ENCODE measurements at regions not wholly inside any gene's neighbourhood (a gene's known extent, or its start where the extent isn't known, plus 50 kb on each side); places are given as distances from the start of the nearest gene placed in this dataset.

DNA sequence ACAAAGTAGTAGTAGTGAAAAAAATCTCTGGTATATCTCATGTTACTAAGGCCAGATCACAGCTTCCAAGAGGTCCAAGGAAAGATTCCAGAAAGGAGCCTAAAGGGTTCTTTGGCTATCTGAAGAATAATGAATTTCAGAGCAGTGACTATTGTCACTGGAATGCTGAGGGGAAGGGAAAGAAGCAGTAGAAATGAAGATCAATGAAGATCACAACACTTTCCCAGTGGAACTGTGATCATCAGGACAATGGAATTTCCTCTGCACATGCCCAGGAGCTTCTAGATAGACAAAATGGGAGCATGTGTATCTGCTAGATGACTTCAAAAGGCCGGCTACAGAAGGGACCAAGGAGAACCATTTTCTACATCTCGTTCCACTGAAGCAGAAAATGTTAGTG, 219.5 kb upstream of the PHYHIPL start:
- Mint-ChIP-seq H3K36me3 (ENCODE audit: low read depth) (no peaks in the 10 kb centered on the region), H3K4me1 (peaks cover 24% of the 10 kb centered on the region), H3K9me3 (no peaks in the 10 kb centered on the region), H3K27ac (no peak overlapping the region), H3K4me3 (no peak overlapping the region), H3K27me3 (ENCODE audit: low read depth, poor library complexity) (peaks cover 7% of the 10 kb centered on the region)
- no peak for DNase-seq
- TF ChIP-seq, protein P1, sequence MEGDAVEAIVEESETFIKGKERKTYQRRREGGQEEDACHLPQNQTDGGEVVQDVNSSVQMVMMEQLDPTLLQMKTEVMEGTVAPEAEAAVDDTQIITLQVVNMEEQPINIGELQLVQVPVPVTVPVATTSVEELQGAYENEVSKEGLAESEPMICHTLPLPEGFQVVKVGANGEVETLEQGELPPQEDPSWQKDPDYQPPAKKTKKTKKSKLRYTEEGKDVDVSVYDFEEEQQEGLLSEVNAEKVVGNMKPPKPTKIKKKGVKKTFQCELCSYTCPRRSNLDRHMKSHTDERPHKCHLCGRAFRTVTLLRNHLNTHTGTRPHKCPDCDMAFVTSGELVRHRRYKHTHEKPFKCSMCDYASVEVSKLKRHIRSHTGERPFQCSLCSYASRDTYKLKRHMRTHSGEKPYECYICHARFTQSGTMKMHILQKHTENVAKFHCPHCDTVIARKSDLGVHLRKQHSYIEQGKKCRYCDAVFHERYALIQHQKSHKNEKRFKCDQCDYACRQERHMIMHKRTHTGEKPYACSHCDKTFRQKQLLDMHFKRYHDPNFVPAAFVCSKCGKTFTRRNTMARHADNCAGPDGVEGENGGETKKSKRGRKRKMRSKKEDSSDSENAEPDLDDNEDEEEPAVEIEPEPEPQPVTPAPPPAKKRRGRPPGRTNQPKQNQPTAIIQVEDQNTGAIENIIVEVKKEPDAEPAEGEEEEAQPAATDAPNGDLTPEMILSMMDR (IDR thresholded peaks at IDR 0.05) = no peak

DNA sequence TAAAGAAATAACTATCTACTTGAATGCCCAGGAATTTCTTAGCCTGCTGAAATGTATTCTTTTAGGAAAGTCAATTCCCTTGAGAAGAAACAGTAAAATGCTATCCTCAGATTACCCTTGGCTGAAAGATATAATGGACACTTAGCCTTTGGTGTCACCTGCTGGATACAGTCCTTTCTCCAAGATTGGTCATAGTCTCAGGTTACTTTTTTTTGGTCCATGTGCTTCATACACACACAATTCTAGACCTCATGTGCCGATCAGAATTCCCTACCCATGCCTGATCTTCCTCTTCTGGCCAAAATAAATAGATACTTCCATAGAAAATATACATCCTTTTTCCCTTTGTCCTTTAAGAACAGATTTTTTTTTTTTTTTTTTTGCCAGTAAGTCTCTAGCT, 218.9 kb upstream of the PHYHIPL start:
- no peak for DNase-seq
- Mint-ChIP-seq H3K36me3 (ENCODE audit: low read depth) (no peaks in the 10 kb centered on the region), H3K9me3 (no peaks in the 10 kb centered on the region), H3K27ac (no peak overlapping the region), H3K4me3 (no peak overlapping the region), H3K27me3 (ENCODE audit: low read depth, poor library complexity) (peaks cover 7% of the 10 kb centered on the region), H3K4me1 (peaks cover 24% of the 10 kb centered on the region)
- TF ChIP-seq, protein P1 (IDR thresholded peaks at IDR 0.05) = no peak

DNA sequence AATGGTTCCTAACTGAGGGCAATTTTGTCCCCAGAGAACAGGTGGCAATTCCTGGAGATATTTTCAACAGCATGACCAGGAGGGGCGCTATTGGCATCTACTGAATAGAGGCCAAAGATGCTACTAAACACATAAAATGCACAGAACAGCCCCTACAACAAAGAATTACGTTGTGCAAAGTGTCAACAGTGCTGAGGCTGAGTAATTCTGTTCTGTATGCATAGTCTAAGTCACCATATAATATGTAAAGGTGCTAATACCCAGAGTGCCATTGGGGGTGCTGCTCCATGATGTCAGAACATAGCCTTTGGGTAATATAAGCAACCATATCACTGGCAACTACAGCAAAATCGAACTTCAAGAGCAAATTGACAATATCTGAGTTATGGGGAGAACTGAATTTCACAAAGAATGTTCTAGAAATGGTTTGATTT, 213.3 kb upstream of the PHYHIPL start:
- H3K4me3 Mint-ChIP-seq = no peak overlapping the region
- H3K4me1 Mint-ChIP-seq = peaks cover 26% of the 10 kb centered on the region
- H3K36me3 Mint-ChIP-seq (ENCODE audit: low read depth) = no peaks in the 10 kb centered on the region
- H3K27ac Mint-ChIP-seq = no peak overlapping the region
- no peaks in the 10 kb centered on the region for H3K9me3 Mint-ChIP-seq
- DNase-seq = peak; percentile 17
- H3K27me3 Mint-ChIP-seq (ENCODE audit: low read depth, poor library complexity) = peaks cover 16% of the 10 kb centered on the region
- TF ChIP-seq, protein P1 (IDR thresholded peaks at IDR 0.05) = peak; percentile 28

DNA sequence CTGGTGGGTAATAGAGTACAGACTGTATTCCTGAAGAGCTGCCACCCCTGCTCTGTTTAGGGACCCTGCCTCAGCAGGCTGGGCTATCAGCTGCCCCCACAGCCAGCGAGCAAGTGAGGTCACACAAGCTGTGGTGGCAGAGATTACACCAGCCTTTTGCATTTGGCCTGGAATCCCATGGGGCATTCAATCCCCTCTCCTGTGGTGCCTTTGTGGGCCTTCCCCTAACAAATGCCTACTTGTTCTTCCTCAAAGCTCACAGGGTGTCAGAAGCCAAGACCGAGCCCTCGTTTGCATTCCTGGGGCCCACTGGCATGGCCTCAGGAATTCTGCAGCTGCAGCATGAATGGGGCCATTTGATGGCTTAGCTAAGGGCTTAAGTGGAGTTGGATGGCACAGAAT, 212.7 kb upstream of the PHYHIPL start:
- Mint-ChIP-seq H3K9me3 (no peaks in the 10 kb centered on the region), H3K27me3 (ENCODE audit: low read depth, poor library complexity) (peaks cover 16% of the 10 kb centered on the region), H3K36me3 (ENCODE audit: low read depth) (no peaks in the 10 kb centered on the region), H3K27ac (no peak overlapping the region), H3K4me3 (no peak overlapping the region), H3K4me1 (peaks cover 30% of the 10 kb centered on the region)
- no peak for DNase-seq
- TF ChIP-seq, protein P1 (IDR thresholded peaks at IDR 0.05) = no peak

DNA sequence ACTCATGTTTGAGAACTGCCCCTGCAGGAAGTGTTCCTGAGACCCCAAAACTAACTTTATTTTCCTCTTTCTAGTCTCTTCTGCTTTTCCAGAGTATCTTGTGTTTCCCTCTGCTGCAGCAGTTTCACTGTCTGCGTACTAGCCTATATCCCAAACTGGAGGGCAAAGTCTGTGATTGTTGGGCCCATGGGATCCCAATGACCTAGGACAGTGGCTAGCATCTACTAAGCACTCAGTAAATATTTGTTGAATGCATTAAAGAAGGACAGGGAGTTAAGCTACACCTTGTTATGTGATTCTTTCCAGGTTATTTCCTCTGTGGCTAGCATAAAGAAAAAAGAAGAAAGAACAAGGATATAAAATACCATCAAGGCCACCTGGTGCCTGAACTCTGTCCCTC, 210.6 kb upstream of the PHYHIPL start:
- Mint-ChIP-seq H3K4me3 (no peak overlapping the region), H3K9me3 (peaks cover 5% of the 10 kb centered on the region), H3K4me1 (peaks cover 29% of the 10 kb centered on the region), H3K36me3 (ENCODE audit: low read depth) (no peaks in the 10 kb centered on the region), H3K27ac (no peak overlapping the region), H3K27me3 (ENCODE audit: low read depth, poor library complexity) (peaks cover 24% of the 10 kb centered on the region)
- DNase-seq = no peak
- TF ChIP-seq, protein P1 (IDR thresholded peaks at IDR 0.05) = no peak

DNA sequence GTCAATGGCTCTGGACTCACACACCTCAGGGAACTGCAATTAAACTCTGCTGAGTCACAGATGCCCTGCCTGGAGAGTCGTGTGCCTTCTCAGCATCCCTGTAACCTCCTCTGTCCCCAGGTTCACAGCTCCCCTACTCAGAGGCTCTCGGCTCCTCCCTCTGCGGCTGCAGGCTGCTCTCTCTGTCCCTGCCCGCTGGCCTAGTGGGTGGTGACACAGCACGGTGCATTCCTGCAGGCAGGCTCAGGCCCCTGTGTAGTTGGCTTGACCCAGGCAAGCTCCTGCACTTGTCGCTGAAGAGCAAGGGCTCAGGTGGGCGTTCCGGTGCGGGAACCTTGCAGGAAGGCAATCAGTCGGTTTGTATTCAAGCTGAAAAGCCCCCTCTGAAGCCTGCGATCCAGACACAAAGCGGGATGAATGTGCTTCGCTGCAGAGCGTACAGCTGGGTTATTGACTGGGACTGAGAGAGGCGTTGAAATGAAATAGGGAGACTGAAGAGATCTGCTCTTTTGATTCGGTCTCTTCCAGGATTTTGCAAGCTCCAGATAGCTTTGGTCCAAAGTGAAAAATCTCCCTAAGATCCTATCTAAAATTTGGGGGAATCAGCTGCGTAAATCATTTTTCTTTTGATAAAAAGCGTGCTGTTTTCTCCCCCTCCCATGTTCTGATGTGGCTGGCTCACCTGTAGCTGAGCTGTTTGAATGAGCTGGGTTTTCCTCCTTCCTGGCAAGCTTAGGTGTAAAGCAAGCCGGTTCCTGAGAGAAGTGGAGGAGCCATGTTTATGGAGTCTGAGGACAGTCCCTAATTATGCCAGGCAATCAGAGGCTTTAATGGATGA, 208.7 kb upstream of the PHYHIPL start:
- H3K4me1 Mint-ChIP-seq = peaks cover 29% of the 10 kb centered on the region
- H3K36me3 Mint-ChIP-seq (ENCODE audit: low read depth) = no peaks in the 10 kb centered on the region
- TF ChIP-seq, protein P1 (IDR thresholded peaks at IDR 0.05) = no peak
- H3K9me3 Mint-ChIP-seq = peaks cover 5% of the 10 kb centered on the region
- peak overlapping the region; percentile 79 for H3K4me3 Mint-ChIP-seq
- H3K27ac Mint-ChIP-seq = no peak overlapping the region
- peak; percentile 74 for DNase-seq
- peaks cover 24% of the 10 kb centered on the region for H3K27me3 Mint-ChIP-seq (ENCODE audit: low read depth, poor library complexity)
